ENCODE measurements at regions not wholly inside any gene's neighbourhood (a gene's known extent, or its start where the extent isn't known, plus 50 kb on each side); places are given as distances from the start of the nearest gene placed in this dataset.
"Not testable (repeated sequence)": the region's sequence is repeated elsewhere in the genome, so short reads cannot be mapped to it uniquely, and the experiment has no call there.

GRCh38 chr5:52277101-52277500 lies 510.6 kb upstream of the ITGA1 start:
- no peak overlapping the region for H3K4me3 ChIP-seq
- no peak for DNase-seq
- TF ChIP-seq CTCF (IDR thresholded peaks at IDR 0.05) (no peak), POLR2A (IDR thresholded peaks at IDR 0.05) (no peak)
- no peaks in the 10 kb centered on the region for H3K4me1 ChIP-seq
- H3K36me3 ChIP-seq = no peaks in the 10 kb centered on the region
- no peak overlapping the region for H3K27ac ChIP-seq
- intact Hi-C loops (cut with DNase I; ENCODE audit: low total_unique reads) = no loop called here
- H3K9me3 ChIP-seq = no peaks in the 10 kb centered on the region
- no peaks in the 10 kb centered on the region for H3K27me3 ChIP-seq

GRCh38 chr5:52282647-52283046 lies 505.1 kb upstream of the ITGA1 start:
- no peaks in the 10 kb centered on the region for H3K4me1 ChIP-seq
- no peaks in the 10 kb centered on the region for H3K9me3 ChIP-seq
- DNase-seq = no peak
- no peak for TF ChIP-seq POLR2A (IDR thresholded peaks at IDR 0.05)
- TF ChIP-seq CTCF (IDR thresholded peaks at IDR 0.05) = no peak
- intact Hi-C loops (cut with DNase I; ENCODE audit: low total_unique reads) = no loop called here
- H3K27ac ChIP-seq = no peak overlapping the region
- no peaks in the 10 kb centered on the region for H3K36me3 ChIP-seq
- no peak overlapping the region for H3K4me3 ChIP-seq
- H3K27me3 ChIP-seq = no peaks in the 10 kb centered on the region

- Histone ChIP-seq H3K4me3 (no peak overlapping the region), H3K36me3 (no peaks in the 10 kb centered on the region), H3K4me1 (no peaks in the 10 kb centered on the region), H3K27ac (no peak overlapping the region), H3K27me3 (no peaks in the 10 kb centered on the region), H3K9me3 (no peaks in the 10 kb centered on the region)
- TF ChIP-seq POLR2A (IDR thresholded peaks at IDR 0.05) = no peak
- no peak for TF ChIP-seq CTCF (IDR thresholded peaks at IDR 0.05)
- intact Hi-C loops (cut with DNase I; ENCODE audit: low total_unique reads) = no loop called here
- no peak for DNase-seq
These were observed 504.5 kb upstream of the ITGA1 start for GRCh38 chr5:52283221-52283620.

- no peak for DNase-seq
- Histone ChIP-seq H3K27ac (no peak overlapping the region), H3K4me3 (no peak overlapping the region), H3K4me1 (no peaks in the 10 kb centered on the region), H3K27me3 (no peaks in the 10 kb centered on the region), H3K36me3 (no peaks in the 10 kb centered on the region), H3K9me3 (peaks cover 0 to 9% of the 10 kb centered on the region in 2 donors)
- intact Hi-C loops (cut with DNase I; ENCODE audit: low total_unique reads) = no loop called here
- TF ChIP-seq POLR2A (IDR thresholded peaks at IDR 0.05) = no peak
- TF ChIP-seq CTCF (IDR thresholded peaks at IDR 0.05) = no peak
These were observed 486.9 kb upstream of the ITGA1 start for GRCh38 chr5:52300703-52301372.

GRCh38 chr5:52304816-52305215 lies 482.9 kb upstream of the ITGA1 start:
- intact Hi-C loops (cut with DNase I; ENCODE audit: low total_unique reads); H3K27ac ChIP-seq; DNase-seq; H3K4me1 ChIP-seq; H3K27me3 ChIP-seq; H3K9me3 ChIP-seq; H3K36me3 ChIP-seq; H3K4me3 ChIP-seq: not testable (repeated sequence)

All from uterus (tissue), 3 donors.